Choroid plexus epithelial cell (primary cell): ENCODE measurements at regions not wholly inside any gene's neighbourhood (a gene's known extent, or its start where the extent isn't known, plus 50 kb on each side); places are given as distances from the start of the nearest gene placed in this dataset.

ENCODE experiments used
- DNase-seq: peaks from one replicate; pipeline ENCODE4 v3.0.0-alpha.2; 2010; ENCODE audit warnings: low read depth
- H3K4me3 ChIP-seq: 2 replicates; pipeline ENCODE4 v1.5.1; 2011; ENCODE audit warnings: low read depth, mild to moderate bottlenecking, control low read depth, low read length, moderate library complexity
- TF ChIP-seq, protein P1 (sequence below): conservative IDR thresholded peaks from 2 replicates; pipeline ENCODE4 v1.5.1; 2011; ENCODE audit warnings: low read depth, mild to moderate bottlenecking, control low read depth, inconsistent platforms, low read length, moderate library complexity

DNA sequence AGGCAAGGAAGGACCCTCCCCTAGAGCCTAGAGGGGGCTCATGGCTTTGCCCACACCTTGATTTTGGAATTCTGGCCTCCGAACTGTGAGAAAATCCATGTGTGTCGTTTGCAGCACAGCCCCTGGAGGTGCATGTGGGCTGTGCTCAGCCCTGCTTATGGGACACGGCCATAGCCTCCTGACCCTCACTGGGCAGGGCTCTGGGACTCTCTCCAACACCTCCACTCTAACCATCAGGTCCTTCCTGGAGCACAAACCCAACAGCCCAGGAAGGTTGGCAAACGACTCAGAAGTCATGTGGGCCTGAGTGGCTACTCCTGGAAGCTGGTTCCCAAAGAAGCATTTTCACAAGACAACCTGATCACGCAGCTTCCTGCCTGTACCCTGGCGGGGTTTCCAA lies 144.1 kb downstream of the CTTN start:
- TF ChIP-seq, protein P1, sequence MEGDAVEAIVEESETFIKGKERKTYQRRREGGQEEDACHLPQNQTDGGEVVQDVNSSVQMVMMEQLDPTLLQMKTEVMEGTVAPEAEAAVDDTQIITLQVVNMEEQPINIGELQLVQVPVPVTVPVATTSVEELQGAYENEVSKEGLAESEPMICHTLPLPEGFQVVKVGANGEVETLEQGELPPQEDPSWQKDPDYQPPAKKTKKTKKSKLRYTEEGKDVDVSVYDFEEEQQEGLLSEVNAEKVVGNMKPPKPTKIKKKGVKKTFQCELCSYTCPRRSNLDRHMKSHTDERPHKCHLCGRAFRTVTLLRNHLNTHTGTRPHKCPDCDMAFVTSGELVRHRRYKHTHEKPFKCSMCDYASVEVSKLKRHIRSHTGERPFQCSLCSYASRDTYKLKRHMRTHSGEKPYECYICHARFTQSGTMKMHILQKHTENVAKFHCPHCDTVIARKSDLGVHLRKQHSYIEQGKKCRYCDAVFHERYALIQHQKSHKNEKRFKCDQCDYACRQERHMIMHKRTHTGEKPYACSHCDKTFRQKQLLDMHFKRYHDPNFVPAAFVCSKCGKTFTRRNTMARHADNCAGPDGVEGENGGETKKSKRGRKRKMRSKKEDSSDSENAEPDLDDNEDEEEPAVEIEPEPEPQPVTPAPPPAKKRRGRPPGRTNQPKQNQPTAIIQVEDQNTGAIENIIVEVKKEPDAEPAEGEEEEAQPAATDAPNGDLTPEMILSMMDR: no peak
- no peak for DNase-seq
- no peak overlapping the region for H3K4me3 ChIP-seq

DNA sequence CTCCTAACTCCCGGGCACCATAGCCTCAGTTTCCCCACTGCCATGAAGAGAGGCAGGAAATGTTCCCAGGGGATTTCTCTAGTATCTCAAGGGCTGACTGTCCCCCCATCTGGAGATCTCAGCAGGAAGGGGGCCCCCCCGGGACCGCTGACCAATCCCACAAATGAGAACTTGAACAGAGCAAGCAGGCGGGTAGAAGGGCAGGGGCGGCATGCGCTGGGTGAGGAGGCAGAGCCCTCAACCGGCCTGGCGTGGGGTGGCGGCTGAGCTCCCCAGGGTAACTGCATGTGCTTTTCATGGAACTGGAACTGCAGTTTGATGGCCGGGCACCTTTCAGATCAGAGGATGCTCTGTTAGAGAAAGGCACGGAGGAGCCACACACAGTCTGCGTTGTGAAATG lies 144.5 kb downstream of the CTTN start:
- DNase-seq: no peak
- TF ChIP-seq, protein P1: no peak
- H3K4me3 ChIP-seq: no peak overlapping the region

DNA sequence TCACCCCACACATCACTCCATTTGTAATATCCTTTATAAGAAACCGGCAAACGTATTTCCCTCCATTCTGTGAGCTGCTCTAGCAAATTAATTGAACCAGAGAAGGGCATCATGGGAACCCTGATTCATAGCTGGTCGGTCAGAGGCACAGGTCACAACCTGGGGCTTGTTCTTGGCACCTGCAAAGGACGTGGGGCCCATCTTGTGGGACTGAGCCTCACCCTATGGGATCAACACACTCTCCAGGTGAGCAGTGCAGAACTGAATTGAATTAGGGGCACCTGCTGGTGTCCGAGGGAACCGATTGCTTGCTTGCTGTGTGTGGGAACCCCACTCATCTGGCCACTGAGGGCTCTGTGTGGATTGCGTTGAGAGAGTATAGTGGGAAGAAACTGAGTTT lies 145.3 kb downstream of the CTTN start:
- TF ChIP-seq, protein P1: no peak
- H3K4me3 ChIP-seq: no peak overlapping the region
- no peak for DNase-seq

DNA sequence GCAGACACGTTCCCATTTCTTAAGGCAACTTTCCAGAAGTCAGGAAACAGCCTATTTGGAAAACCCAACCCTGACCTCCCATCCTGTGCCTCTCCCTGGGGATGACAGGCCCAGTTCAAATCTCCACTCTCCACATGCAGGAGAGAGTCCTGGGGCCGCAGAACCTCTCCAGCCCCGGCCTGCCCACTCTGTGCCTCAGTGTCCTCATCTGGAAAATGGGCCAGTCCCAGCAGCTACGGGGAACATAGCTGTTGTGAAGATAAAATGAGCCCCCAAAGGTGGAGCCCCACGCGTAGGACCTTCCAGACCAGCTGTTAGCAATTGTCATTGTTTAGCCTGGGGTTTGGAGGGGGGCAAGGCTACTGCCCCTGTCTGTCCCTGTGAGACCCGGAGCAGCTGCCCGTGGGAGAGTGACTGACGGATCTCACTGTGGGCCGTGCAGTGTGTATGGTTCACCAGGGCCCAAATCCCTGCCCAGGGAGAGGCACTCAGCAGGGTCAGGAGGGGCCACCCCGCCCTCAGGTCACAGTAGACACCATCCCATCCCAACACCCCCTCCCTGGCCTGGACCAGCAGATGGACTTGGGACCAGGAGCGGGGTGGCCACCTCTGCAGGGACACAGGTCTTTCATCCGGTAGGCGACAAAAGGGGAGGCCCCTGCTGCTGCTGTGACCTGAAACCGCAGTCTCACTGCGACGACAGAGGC lies 145.9 kb downstream of the CTTN start:
- TF ChIP-seq, protein P1: no peak
- H3K4me3 ChIP-seq: no peak overlapping the region
- DNase-seq: no peak

DNA sequence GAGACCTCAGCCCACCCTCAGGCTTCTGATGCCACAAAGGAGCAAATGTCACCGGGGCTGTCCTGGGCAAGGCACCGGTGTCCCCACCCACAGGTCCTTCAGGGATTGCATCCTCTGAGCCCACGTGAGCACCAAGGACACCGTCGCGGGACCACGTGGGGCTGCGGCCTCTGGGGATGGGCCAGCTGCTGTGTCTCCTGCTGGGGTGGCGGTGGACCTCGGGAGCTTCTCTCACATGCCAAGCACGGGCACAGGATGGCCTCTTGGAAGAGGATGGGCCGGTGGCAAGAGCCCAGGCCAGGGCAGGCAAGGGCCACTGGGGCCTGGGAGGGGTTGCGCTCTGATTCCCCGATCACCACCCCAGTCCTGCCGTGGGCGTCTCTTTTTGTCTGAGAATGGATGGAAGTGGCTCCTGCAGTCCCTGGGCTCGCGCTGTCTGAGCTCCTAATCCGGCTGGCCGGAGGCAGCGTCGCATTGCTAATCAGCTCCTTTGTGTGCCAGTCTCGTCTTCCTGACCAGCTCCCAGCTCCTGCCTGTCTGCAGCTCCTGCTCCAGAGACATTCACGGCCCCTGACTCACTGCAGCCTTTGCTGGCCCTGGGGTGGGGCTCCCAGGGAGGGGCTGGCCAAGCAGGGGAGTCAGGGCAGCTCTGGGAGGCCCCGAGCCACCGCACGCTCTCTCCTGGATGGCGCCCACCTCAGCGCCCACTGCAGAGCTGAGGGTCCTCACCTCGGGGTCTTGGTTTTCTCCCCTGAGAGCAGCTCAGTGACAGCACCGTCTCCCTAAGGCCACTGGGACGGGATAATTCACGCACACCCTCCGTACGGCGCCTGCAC lies 146.7 kb downstream of the CTTN start:
- TF ChIP-seq, protein P1: no peak
- DNase-seq: no peak
- no peak overlapping the region for H3K4me3 ChIP-seq

DNA sequence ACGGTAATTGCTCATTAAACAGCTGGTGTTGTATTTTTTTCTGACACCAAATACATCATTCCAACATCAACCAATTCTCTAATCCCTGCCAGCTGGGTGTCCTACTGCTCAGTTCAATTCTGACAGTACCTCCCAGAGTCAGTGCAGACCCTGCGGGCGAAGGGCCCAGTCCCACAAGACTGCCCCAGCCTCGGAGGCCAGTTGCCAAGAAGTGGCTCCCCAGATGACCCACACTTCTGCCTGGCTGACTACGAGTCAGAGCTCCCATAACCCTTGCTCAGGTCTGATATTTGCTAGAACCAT lies 147.2 kb downstream of the CTTN start:
- TF ChIP-seq, protein P1: no peak
- no peak for DNase-seq

More for the DNA sequence above, 147.2 kb downstream of the CTTN start:
- H3K4me3 ChIP-seq: no peak overlapping the region
